Left ventricle myocardium superior (tissue), 1 donor: ENCODE measurements at regions not wholly inside any gene's neighbourhood (a gene's known extent, or its start where the extent isn't known, plus 50 kb on each side); places are given as distances from the start of the nearest gene placed in this dataset.

Source experiments
- ATAC-seq: fragments of 200-7000 bp; cut with Tn5 transposase; one replicate; pipeline ENCODE4 v1.9.1; 2020; ENCODE audit warnings: mild to moderate bottlenecking, moderate library complexity
- DNase-seq: peaks from one replicate; pipeline ENCODE4 v3.0.0-alpha.2; 2020
- intact Hi-C: fragments of 100-400 bp; cut with micrococcal nuclease; formaldehyde crosslinking; loops from one replicate; pipeline ENCODE4 v1.11.0; 2022
- donor health status: DM: no; HTN: yes; CAD: no; lungs with severe emphysema.

DNA sequence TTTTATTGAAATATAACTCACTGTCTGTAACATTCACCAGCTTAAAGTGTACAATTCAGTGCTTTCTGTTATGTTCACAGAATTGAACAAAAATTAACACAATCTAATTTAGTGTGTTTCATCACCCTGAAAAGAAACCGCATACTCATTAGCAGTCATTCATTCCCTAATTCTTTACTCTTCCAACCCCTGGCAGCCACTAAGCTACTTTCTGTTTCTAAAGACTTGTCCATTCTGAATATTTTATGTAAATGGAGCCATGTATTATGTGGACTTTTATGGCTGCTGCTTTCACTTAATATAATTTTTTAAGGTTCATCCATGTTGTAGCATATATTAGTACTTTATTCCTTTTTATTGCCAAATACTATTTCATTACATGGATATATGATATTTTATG is 94.7 kb upstream of the ATP8A1 start:
- intact Hi-C loops = no loop called here
- DNase-seq (no peak), ATAC-seq (no peak)

DNA sequence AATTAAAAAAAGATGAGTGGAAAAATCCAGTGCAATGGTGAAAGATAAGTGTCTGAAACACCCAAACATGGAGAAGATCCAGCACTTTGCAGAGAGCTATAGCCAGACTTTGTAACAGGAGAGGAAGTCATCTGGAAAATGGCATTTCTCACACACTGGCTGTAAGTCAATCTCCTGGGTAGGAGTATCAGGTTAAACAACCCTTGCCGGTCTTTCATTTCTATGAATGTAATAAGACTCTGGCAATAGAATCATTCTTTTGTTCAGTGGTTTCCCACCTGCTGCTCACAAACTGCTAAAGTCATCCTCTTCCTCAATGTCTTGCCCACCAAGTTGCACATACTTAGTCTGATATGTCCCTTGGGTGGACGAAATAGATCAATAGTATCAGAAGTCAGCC is 94.0 kb upstream of the ATP8A1 start:
- intact Hi-C loops = loop anchor here (1.0 kb wide), 1 partner anchor 182 kb away; no protein-coding TSS in a partner anchor
- ATAC-seq = no peak

GRCh38 chr4:42750091-42750490 is 93.2 kb upstream of the ATP8A1 start:
- peak; percentile 72 for ATAC-seq
- no peak for DNase-seq
- intact Hi-C loops = loop anchor here (1.0 kb wide), 1 partner anchor 181 kb away; no protein-coding TSS in a partner anchor

More for the DNA sequence above, 94.0 kb upstream of the ATP8A1 start:
- DNase-seq = no peak

- ATAC-seq (no peak), DNase-seq (no peak)
- intact Hi-C loops = no loop called here
These were observed 91.1 kb upstream of the ATP8A1 start for GRCh38 chr4:42747971-42748370.

DNA sequence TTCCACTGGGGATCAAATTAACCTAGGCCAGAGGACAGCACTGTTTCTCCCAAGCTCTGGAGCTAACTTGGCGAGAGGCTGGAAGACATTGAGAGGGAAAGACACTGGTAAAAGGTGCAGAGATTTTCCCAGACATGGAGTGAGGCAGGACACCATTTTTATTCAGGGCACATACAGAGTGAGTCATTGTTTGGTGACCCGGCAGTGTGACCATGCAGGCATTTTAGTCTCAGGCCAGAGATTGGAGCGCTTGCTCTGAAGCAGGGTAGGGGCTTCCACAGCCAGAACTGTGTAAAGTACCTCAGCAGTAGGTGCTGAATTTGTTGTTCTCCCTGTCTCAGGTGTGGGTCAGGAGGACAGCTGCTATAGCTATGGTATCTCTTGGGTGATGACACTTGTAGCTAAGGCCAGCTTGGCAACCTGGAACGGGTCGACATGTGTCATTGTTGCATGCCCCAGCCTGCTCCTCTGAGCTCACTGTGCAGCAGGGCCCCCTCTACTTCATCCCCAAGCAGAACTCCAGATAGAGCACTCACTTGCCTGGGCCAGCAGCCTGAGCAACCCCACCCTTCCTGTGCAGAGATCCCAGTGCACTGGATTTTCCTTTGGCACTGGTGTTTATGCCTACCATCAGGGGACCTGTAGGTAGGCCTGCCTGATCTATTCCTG is 79.8 kb upstream of the ATP8A1 start:
- DNase-seq (no peak), ATAC-seq (no peak)
- intact Hi-C loops = no loop called here

DNA sequence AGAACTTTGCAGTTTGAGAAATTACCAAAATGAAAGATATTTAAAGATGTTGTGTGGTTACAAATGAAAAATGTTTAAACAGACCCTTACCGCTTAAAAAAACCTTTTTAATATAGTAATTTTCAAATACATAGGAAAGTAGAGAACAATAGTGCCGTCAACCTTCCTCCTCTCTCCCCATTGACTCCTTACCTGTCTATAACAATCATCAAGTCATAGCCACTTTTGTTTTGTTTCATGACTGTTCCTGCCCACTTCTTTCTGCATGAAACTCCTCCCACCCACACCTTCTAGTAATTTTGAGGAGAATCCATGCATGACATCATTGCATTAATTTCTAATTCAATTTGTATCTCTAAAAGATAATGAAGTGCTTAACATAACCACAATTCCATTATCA is 76.5 kb upstream of the ATP8A1 start:
- DNase-seq (no peak), ATAC-seq (no peak)
- intact Hi-C loops = no loop called here

GRCh38 chr4:42732776-42733175 is 75.9 kb upstream of the ATP8A1 start:
- intact Hi-C loops = no loop called here
- ATAC-seq (no peak), DNase-seq (no peak)

DNA sequence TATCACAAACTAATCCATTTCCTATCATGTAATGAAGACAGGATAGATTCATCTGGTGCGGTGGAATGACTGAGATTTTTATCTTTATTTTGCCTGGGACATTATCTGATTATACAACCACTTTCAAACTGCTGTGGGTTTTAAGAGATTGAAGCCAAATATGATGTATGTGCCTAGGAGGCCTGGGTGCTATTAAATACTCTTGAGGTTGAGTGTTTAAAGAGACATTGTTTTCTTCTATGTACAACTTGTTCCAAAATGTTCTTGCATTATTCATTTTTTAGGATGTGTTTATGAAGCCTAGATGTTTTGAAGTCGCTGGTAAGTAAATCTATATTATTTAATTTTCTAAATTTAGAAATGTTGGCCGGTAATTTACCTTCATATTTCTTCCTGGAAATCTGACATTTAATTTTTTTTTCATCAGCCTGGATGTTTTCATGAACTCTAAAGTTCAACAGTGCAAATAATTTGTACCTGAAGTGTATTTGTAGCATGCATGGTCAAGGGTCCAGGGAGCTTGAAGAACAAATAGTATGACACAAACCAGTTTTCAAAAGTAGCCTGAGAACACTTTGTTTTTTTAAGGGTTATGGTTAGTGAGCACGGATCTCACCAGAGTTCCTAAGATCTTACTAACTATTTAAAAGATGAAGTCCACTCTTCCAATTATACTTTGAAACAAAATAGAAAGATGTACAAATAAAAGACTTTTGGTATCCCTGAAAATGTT is 72.8 kb upstream of the ATP8A1 start:
- intact Hi-C loops = no loop called here
- DNase-seq (no peak), ATAC-seq (no peak)

DNA sequence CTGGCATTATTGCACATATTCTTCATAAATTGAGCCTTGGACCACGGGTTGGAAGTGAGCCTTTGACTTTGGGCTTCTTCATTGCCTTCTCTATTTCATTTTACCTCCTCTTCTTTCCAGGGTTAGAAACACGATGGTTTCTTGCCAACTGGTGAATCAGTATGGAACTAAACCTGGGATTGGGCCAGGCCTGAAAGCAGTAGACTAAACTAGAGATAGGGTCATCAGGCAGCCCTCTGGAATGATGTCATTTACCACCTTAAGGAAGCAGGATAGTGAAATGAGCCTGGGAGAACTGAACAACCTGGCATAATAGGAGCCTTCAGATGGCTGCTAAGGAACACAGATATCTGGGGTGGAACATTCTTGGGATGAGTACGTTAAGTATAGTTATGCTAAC is 67.5 kb upstream of the ATP8A1 start:
- ATAC-seq = no peak
- no peak for DNase-seq
- intact Hi-C loops = no loop called here

- ATAC-seq (no peak), DNase-seq (no peak)
- intact Hi-C loops = no loop called here
These were observed 63.6 kb upstream of the ATP8A1 start for GRCh38 chr4:42720533-42720932.

- intact Hi-C loops = no loop called here
- no peak for DNase-seq
- no peak for ATAC-seq
These were observed 62.4 kb upstream of the ATP8A1 start for GRCh38 chr4:42719257-42719656.

DNA sequence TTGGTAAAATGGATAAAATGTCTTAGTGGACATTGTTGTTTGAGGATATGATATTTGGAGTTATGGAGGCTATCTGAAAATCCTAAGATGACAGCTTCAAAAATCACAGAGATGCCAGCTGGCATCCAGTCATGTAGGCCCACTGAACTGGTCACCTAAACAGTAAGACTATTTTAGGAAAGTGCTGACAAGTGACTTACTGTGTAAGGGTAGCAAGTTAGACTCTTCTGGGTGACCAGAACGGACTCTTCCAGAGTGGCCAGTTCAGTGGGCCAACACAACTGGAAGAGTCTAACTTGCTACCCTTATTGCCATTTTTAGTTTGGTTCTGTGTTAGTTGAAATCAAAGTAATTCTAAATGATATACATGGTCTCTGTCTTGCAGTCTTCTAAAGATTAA is 61.4 kb upstream of the ATP8A1 start:
- peak; percentile 66 for ATAC-seq
- DNase-seq = no peak
- intact Hi-C loops = no loop called here

DNA sequence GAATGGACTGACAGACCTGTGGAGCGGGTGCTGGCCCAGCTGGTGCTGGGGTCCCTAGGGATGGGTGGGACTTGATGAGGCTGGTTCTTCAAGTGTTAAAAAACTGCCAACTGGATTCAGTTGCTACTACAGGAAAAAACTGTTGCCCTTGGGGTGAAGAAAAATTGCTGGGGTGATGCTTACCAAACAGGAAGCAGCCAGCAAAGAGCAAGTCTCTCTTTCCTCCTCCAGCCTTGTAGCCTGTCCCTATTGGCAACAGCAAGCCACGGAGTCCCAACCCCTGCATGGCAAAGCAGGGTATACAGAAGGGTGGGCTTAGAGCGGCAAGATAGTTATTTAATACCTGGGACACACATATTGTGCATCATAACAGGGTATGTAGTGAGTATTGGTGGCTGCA is 60.1 kb upstream of the ATP8A1 start:
- no peak for ATAC-seq
- no peak for DNase-seq
- intact Hi-C loops = no loop called here

- no peak for DNase-seq
- no peak for ATAC-seq
- intact Hi-C loops = no loop called here
These were observed 59.0 kb upstream of the ATP8A1 start for GRCh38 chr4:42715807-42716482.

DNA sequence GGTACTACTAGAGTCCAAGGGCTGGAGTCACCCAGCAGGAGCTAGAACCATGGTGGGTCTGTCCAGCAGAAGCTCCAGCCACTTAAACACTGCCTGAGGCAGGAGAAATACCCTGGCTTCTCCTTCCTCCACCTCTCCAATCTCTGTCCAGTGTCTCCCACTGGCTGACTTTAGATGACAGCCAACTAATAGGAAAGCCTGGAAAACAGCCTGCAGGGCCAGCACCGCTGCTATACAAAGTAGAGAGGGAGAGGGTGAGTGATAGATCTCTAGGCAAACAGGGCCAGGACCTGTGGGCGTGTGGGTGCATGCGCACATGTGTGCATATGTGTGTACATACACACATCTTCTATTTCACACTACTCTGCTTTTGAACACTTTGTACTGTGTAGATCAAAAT is 56.5 kb upstream of the ATP8A1 start:
- ATAC-seq (no peak), DNase-seq (no peak)
- intact Hi-C loops = no loop called here

- intact Hi-C loops = no loop called here
- ATAC-seq (no peak), DNase-seq (no peak)
These were observed 55.9 kb upstream of the ATP8A1 start for GRCh38 chr4:42712854-42713253.

GRCh38 chr4:42711496-42711895 is 54.6 kb upstream of the ATP8A1 start:
- DNase-seq (no peak), ATAC-seq (no peak)
- intact Hi-C loops = no loop called here

DNA sequence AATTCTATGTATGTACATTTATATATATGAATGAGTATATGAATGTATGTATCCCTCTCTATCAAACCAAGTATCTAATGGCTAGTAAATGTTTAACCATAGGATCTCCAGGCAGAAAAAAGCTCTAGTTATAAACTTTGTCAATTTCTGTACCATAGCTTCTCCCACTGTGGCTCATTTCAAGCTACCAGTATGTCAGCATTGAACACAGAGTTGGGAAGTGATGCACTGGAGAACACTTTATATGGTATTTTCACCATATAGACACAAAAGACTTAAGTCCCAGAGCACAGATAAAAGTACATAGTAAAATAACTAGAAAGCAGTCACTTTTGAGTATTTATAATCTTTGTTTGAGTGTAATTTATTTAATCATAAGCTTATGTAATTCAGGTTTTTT is 53.9 kb upstream of the ATP8A1 start:
- no peak for ATAC-seq
- intact Hi-C loops = no loop called here
- no peak for DNase-seq

DNA sequence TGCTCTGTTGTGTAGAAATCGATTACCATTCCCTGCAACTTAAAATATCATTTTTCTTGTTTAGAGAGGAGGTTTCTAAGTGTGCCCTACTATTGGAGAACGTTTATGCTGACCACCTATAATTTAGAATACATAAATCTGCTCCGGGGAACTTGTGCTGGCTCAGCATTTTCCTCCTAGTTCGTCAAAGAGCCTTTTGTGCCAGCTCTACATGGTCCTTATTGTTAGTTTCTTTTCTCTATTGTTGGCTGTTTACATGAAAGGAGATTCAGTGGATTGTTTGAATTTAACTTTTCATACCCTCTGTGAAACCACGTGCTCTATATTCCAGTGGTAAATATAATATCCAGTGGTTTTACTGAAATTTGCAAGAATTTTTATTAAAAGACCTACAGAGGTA is 53.4 kb upstream of the ATP8A1 start:
- intact Hi-C loops = no loop called here
- no peak for DNase-seq
- ATAC-seq = no peak

GRCh38 chr4:42709392-42710065 is 52.6 kb upstream of the ATP8A1 start:
- no peak for DNase-seq
- no peak for ATAC-seq
- intact Hi-C loops = no loop called here
